ENCODE measurements at regions not wholly inside any gene's neighbourhood (a gene's known extent, or its start where the extent isn't known, plus 50 kb on each side); places are given as distances from the start of the nearest gene placed in this dataset.
A peak's percentile ranks its signal among the peaks of the same experiment; 100 is the strongest.

DNA sequence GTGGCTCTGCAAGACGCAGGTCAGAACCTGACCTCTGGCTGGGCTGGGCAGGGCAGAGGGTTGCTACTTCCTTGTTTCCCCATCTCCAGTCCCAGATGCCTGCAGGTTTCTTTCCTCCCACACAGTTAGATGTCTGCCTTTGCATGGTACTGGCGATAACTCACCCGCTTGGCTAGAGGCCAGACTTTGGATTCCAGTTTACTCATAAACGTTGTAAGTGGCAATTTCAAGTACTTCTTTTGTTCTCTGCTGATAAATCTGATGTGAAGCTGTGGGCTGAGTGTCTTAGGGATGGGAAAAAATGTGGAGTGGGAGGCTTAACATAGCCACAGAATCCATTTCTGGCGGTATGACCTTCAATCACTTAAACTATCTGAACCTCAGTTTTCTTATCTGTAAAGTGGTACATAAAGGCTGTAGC is 194.2 kb downstream of the EBLN2 start (continued):
- TF ChIP-seq, protein P1, sequence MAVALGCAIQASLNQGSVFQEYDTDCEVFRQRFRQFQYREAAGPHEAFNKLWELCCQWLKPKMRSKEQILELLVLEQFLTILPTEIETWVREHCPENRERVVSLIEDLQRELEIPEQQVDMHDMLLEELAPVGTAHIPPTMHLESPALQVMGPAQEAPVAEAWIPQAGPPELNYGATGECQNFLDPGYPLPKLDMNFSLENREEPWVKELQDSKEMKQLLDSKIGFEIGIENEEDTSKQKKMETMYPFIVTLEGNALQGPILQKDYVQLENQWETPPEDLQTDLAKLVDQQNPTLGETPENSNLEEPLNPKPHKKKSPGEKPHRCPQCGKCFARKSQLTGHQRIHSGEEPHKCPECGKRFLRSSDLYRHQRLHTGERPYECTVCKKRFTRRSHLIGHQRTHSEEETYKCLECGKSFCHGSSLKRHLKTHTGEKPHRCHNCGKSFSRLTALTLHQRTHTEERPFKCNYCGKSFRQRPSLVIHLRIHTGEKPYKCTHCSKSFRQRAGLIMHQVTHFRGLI (CRISPR knock-in tag; IDR thresholded peaks at IDR 0.05), result no peak
- TF ChIP-seq ZBTB17 (CRISPR knock-in tag; IDR thresholded peaks at IDR 0.05) (no peak), NFXL1 (CRISPR knock-in tag; IDR thresholded peaks at IDR 0.05) (no peak), NCOR1 (IDR thresholded peaks at IDR 0.05) (peak; percentile 90), MTA3 (IDR thresholded peaks at IDR 0.05; ENCODE audit: borderline replicate concordance) (no peak), NFIX (CRISPR knock-in tag; IDR thresholded peaks at IDR 0.05; ENCODE audit: low read depth) (no peak; the same call in 1 of the 2 replicates), TEAD4 (IDR thresholded peaks at IDR 0.05; ENCODE audit: low read length) (peak; percentile 95), TEAD4 (CRISPR knock-in tag; IDR thresholded peaks at IDR 0.05; ENCODE audit: borderline replicate concordance) (no peak), HMG20A (CRISPR knock-in tag; conservative IDR thresholded peaks at IDR 0.05) (no peak), BCOR (IDR thresholded peaks at IDR 0.05) (peak; percentile 45; the same call in 1 of the 2 replicates), SIRT6 (IDR thresholded peaks at IDR 0.05; ENCODE audit: low read depth, low read length) (no peak), CBX2 (IDR thresholded peaks at IDR 0.05; ENCODE audit: insufficient read depth, low read length, poor library complexity, severe bottlenecking) (no peak), TCF3 (CRISPR knock-in tag; IDR thresholded peaks at IDR 0.05) (peak; percentile 96), L3MBTL2 (IDR thresholded peaks at IDR 0.05) (no peak), HDAC2 (IDR thresholded peaks at IDR 0.05) (peak; percentile 70; the same call in 1 of the 2 replicates), CXXC5 (CRISPR knock-in tag; IDR thresholded peaks at IDR 0.05) (peak; percentile 23; the same call in 1 of the 2 replicates), ZFX (CRISPR knock-in tag; IDR thresholded peaks at IDR 0.05) (no peak), MAFF (IDR thresholded peaks at IDR 0.05; ENCODE audit: low read length) (no peak), KAT8 (IDR thresholded peaks at IDR 0.05; ENCODE audit: low read depth) (no peak), ZNF263 (CRISPR knock-in tag; IDR thresholded peaks at IDR 0.05; ENCODE audit: borderline replicate concordance) (no peak), RBM25 (IDR thresholded peaks at IDR 0.05; ENCODE audit: low read depth, low read length, severe bottlenecking) (peak; percentile 58), CBX5 (IDR thresholded peaks at IDR 0.05; ENCODE audit: borderline replicate concordance, low read depth) (no peak), KDM1A (IDR thresholded peaks at IDR 0.05) (peak; percentile 89 to 90), WHSC1 (IDR thresholded peaks at IDR 0.05; ENCODE audit: low read length) (no peak), PTRF (tag; IDR thresholded peaks at IDR 0.05) (no peak)
- TF ChIP-seq, protein P2, sequence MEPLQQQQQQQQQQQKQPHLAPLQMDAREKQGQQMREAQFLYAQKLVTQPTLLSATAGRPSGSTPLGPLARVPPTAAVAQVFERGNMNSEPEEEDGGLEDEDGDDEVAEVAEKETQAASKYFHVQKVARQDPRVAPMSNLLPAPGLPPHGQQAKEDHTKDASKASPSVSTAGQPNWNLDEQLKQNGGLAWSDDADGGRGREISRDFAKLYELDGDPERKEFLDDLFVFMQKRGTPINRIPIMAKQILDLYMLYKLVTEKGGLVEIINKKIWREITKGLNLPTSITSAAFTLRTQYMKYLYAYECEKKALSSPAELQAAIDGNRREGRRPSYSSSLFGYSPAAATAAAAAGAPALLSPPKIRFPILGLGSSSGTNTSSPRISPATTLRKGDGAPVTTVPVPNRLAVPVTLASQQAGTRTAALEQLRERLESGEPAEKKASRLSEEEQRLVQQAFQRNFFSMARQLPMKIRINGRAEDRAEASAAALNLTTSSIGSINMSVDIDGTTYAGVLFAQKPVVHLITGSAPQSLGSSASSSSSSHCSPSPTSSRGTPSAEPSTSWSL (CRISPR knock-in tag; IDR thresholded peaks at IDR 0.05; ENCODE audit: borderline replicate concordance), result no peak
- TF ChIP-seq, protein P3, sequence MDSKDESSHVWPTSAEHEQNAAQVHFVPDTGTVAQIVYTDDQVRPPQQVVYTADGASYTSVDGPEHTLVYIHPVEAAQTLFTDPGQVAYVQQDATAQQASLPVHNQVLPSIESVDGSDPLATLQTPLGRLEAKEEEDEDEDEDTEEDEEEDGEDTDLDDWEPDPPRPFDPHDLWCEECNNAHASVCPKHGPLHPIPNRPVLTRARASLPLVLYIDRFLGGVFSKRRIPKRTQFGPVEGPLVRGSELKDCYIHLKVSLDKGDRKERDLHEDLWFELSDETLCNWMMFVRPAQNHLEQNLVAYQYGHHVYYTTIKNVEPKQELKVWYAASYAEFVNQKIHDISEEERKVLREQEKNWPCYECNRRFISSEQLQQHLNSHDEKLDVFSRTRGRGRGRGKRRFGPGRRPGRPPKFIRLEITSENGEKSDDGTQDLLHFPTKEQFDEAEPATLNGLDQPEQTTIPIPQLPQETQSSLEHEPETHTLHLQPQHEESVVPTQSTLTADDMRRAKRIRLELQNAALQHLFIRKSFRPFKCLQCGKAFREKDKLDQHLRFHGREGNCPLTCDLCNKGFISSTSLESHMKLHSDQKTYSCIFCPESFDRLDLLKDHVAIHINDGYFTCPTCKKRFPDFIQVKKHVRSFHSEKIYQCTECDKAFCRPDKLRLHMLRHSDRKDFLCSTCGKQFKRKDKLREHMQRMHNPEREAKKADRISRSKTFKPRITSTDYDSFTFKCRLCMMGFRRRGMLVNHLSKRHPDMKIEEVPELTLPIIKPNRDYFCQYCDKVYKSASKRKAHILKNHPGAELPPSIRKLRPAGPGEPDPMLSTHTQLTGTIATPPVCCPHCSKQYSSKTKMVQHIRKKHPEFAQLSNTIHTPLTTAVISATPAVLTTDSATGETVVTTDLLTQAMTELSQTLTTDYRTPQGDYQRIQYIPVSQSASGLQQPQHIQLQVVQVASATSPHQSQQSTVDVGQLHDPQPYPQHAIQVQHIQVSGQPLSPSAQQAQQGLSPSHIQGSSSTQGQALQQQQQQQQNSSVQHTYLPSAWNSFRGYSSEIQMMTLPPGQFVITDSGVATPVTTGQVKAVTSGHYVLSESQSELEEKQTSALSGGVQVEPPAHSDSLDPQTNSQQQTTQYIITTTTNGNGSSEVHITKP (IDR thresholded peaks at IDR 0.05; ENCODE audit: partially characterized antibody), result no peak

Measured in K562 (cell line).